Gastroesophageal sphincter (tissue), 4 donors: ENCODE measurements at regions not wholly inside any gene's neighbourhood (a gene's known extent, or its start where the extent isn't known, plus 50 kb on each side); places are given as distances from the start of the nearest gene placed in this dataset.

Experiments
- ATAC-seq: fragments of 150-250 bp; one replicate; pipeline ENCODE4 v1.9.1; 2016; ENCODE audit warnings: mild to moderate bottlenecking, moderate library complexity
- H3K27ac ChIP-seq, 4 donors: fragments of 200-600 bp; sonication (generic) in 3 of 4; 1 replicate in 3 of 4; 2 replicates in 1 of 4; pipeline ENCODE4 v1.5.1; 2016 to 2019
- H3K27me3 ChIP-seq: fragments of 200-600 bp; sonication (generic); one replicate; pipeline ENCODE4 v1.5.1; 2019
- H3K36me3 ChIP-seq, 2 donors: fragments of 200-600 bp; sonication (generic); one replicate each; pipeline ENCODE4 v1.5.1; 2019; ENCODE audit warnings: control low read depth in 1 of 2
- H3K4me1 ChIP-seq, 3 donors: fragments of 200-600 bp; sonication (generic); 1 replicate in 2 of 3; 2 replicates in 1 of 3; pipeline ENCODE4 v1.5.1; 2016 to 2019; ENCODE audit warnings: control low read depth in 2 of 3
- H3K4me3 ChIP-seq, 2 donors: fragments of 200-600 bp; sonication (generic); one replicate each; pipeline ENCODE4 v1.5.1; 2019; ENCODE audit warnings: mild to moderate bottlenecking in 1 of 2, moderate library complexity in 1 of 2
- H3K9me3 ChIP-seq, 3 donors: fragments of 200-600 bp; sonication (generic); one replicate each; pipeline ENCODE4 v1.5.1; 2017 to 2019; ENCODE audit warnings: control low read depth in 2 of 3
- CTCF ChIP-seq, 4 experiments: fragments of 200-600 bp in 2 of 4; fragments of 450-650 bp in 2 of 4; sonication (generic) in 1 of 4; IDR thresholded peaks; one replicate each; pipeline ENCODE4 v1.5.1; 2017 to 2019; ENCODE audit warnings: antibody characterized with exemption in 4 of 4, mild to moderate bottlenecking in 2 of 4, moderate library complexity in 2 of 4
- EP300 ChIP-seq: sonication (generic); formaldehyde crosslinking; IDR thresholded peaks from one replicate; pipeline ENCODE4 v1.6.1; 2017; ENCODE audit warnings: antibody characterized with exemption, mild to moderate bottlenecking
- POLR2A ChIP-seq, 2 donors: fragments of 450-650 bp; IDR thresholded peaks; one replicate each; pipeline ENCODE4 v1.6.1; 2017; ENCODE audit warnings: antibody characterized with exemption in 2 of 2, mild to moderate bottlenecking in 2 of 2, moderate library complexity in 1 of 2
- POLR2AphosphoS5 ChIP-seq: sonication (generic); formaldehyde crosslinking; IDR thresholded peaks from one replicate; pipeline ENCODE4 v1.6.1; 2017; ENCODE audit warnings: antibody characterized with exemption
- WGBS, 2 donors: methylation state at CpG; one replicate each; pipeline ENCODE4 v1.1.5; 2018; ENCODE audit warnings: low coverage in 1 of 2; 5-methylcytosine and 5-hydroxymethylcytosine counted together

GRCh38 chr1:81020506-81020905 lies 780.2 kb upstream of the ADGRL2 start:
- Histone ChIP-seq H3K9me3 (no peaks in the 10 kb centered on the region), H3K36me3 (no peaks in the 10 kb centered on the region), H3K27me3 (no peaks in the 10 kb centered on the region), H3K4me3 (no peak overlapping the region), H3K27ac (no peak overlapping the region), H3K4me1 (no peaks in the 10 kb centered on the region)
- no peak for ATAC-seq
- WGBS, 2 donors, result 78 to 100% methylated on average over 1 of the region's 1 CpG
- TF ChIP-seq EP300 (no peak), POLR2AphosphoS5 (no peak), POLR2A (IDR thresholded peaks at IDR 0.05) (no peak), CTCF (IDR thresholded peaks at IDR 0.05) (no peak)

DNA sequence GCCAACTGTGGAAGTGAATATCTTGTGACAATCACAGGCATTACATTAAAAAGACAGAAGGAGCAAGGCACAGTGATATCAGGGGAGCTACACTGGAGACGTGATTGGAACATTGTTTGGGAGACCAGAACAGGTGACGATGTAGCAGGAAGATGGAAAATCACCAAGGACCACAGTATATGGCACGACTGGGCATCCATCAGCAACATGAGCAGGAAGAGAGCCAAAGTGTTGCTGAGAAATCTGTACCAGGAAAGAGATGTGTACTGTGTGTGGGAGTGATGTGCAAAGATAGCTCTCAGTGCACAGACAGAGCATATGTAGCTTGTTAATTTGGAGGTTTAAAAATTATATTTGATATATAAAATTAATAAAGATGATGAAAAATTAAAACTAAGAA lies 790.6 kb upstream of the ADGRL2 start:
- no peak overlapping the region for H3K4me3 ChIP-seq
- TF ChIP-seq EP300 (no peak), POLR2A (IDR thresholded peaks at IDR 0.05) (no peak), POLR2AphosphoS5 (no peak), CTCF (IDR thresholded peaks at IDR 0.05) (no peak)
- H3K36me3 ChIP-seq, result no peaks in the 10 kb centered on the region
- WGBS, 2 donors, result 80 to 86% methylated on average over 2 to 3 of the region's 3 CpGs
- no peak for ATAC-seq
- no peak overlapping the region for H3K27ac ChIP-seq
- no peaks in the 10 kb centered on the region for H3K27me3 ChIP-seq
- H3K9me3 ChIP-seq, result no peaks in the 10 kb centered on the region
- H3K4me1 ChIP-seq, result no peaks in the 10 kb centered on the region

GRCh38 chr1:81008293-81008692 lies 792.4 kb upstream of the ADGRL2 start:
- H3K9me3 ChIP-seq, result no peaks in the 10 kb centered on the region
- no peak overlapping the region for H3K4me3 ChIP-seq
- no peaks in the 10 kb centered on the region for H3K36me3 ChIP-seq
- WGBS, 2 donors, result 66 to 77% methylated on average over 2 of the region's 2 CpGs
- ATAC-seq, result no peak
- H3K27ac ChIP-seq, result no peak overlapping the region
- H3K4me1 ChIP-seq, result peaks cover 0 to 5% (median 0%) of the 10 kb centered on the region in 3 donors
- no peak for TF ChIP-seq CTCF (IDR thresholded peaks at IDR 0.05)
- TF ChIP-seq POLR2AphosphoS5, result no peak
- TF ChIP-seq POLR2A (IDR thresholded peaks at IDR 0.05), result no peak
- TF ChIP-seq EP300, result no peak
- no peaks in the 10 kb centered on the region for H3K27me3 ChIP-seq

GRCh38 chr1:81007024-81007423 lies 793.7 kb upstream of the ADGRL2 start:
- Histone ChIP-seq H3K27me3 (no peaks in the 10 kb centered on the region), H3K27ac (no peak overlapping the region), H3K36me3 (no peaks in the 10 kb centered on the region), H3K9me3 (no peaks in the 10 kb centered on the region), H3K4me1 (peaks cover 0 to 5% (median 0%) of the 10 kb centered on the region in 3 donors), H3K4me3 (no peak overlapping the region)
- ATAC-seq, result no peak
- 80 to 87% methylated on average over 3 of the region's 3 CpGs for WGBS, 2 donors
- TF ChIP-seq CTCF (IDR thresholded peaks at IDR 0.05) (no peak), POLR2AphosphoS5 (no peak), EP300 (no peak), POLR2A (IDR thresholded peaks at IDR 0.05) (no peak)

GRCh38 chr1:81006502-81006901 lies 794.2 kb upstream of the ADGRL2 start:
- H3K9me3 ChIP-seq, result no peaks in the 10 kb centered on the region

More at GRCh38 chr1:81006502-81006901, 794.2 kb upstream of the ADGRL2 start:
- H3K36me3 ChIP-seq, result no peaks in the 10 kb centered on the region
- 82 to 83% methylated on average over 5 of the region's 5 CpGs for WGBS, 2 donors
- no peak for TF ChIP-seq POLR2A (IDR thresholded peaks at IDR 0.05)
- no peak for TF ChIP-seq CTCF (IDR thresholded peaks at IDR 0.05)
- no peak overlapping the region for H3K4me3 ChIP-seq
- H3K4me1 ChIP-seq, result peaks cover 0 to 5% (median 0%) of the 10 kb centered on the region in 3 donors
- H3K27ac ChIP-seq, result no peak overlapping the region
- no peaks in the 10 kb centered on the region for H3K27me3 ChIP-seq
- ATAC-seq, result no peak
